Brain microvascular endothelial cell (primary cell): ENCODE measurements at regions not wholly inside any gene's neighbourhood (a gene's known extent, or its start where the extent isn't known, plus 50 kb on each side); places are given as distances from the start of the nearest gene placed in this dataset.

Experiments used
- DNase-seq: peaks from one replicate; pipeline ENCODE4 v3.0.0-alpha.2; 2020
- H3K27ac ChIP-seq: fragments of 250-450 bp; sonication (Bioruptor Pico); 2 replicates; pipeline ENCODE4 v1.5.1; 2020; ENCODE audit warnings: mild to moderate bottlenecking, moderate library complexity
- H3K27me3 ChIP-seq: fragments of 250-450 bp; sonication (Bioruptor Pico); replicated peaks from 2 replicates; pipeline ENCODE4 v1.5.1; 2020; ENCODE audit warnings: mild to moderate bottlenecking
- H3K36me3 ChIP-seq: fragments of 250-450 bp; sonication (Bioruptor Pico); replicated peaks from 2 replicates; pipeline ENCODE4 v1.5.1; 2020; ENCODE audit warnings: mild to moderate bottlenecking
- H3K4me3 ChIP-seq: 2 replicates; pipeline ENCODE4 v1.5.1; 2011; ENCODE audit warnings: low read depth, mild to moderate bottlenecking, control low read depth, low read length, moderate library complexity
- CTCF ChIP-seq: IDR thresholded peaks from 2 replicates; pipeline ENCODE4 v1.5.1; 2011; ENCODE audit warnings: low read depth, mild to moderate bottlenecking, moderate library complexity, low read length, control low read depth, inconsistent platforms; ENCODE audit errors: missing control alignments
- in situ Hi-C: cut with HindIII; loops from 2 replicates; pipeline ENCODE4 v1.10.0; 2017; ENCODE audit warnings: low sequenced_read_pairs, low pct_ligation_motif_present

- no peak for TF ChIP-seq CTCF
- Histone ChIP-seq H3K27ac (no peak overlapping the region), H3K36me3 (no peaks in the 10 kb centered on the region), H3K27me3 (no peaks in the 10 kb centered on the region), H3K4me3 (no peak overlapping the region)
- DNase-seq = no peak
- in situ Hi-C loops = no loop called here
Measured at GRCh38 chr2:215604606-215605005, 168.7 kb upstream of the FN1 start.

GRCh38 chr2:215603440-215603839, 167.6 kb upstream of the FN1 start:
- no peak for DNase-seq
- Histone ChIP-seq H3K27ac (no peak overlapping the region), H3K4me3 (no peak overlapping the region), H3K27me3 (no peaks in the 10 kb centered on the region), H3K36me3 (no peaks in the 10 kb centered on the region)
- TF ChIP-seq CTCF = no peak
- in situ Hi-C loops = no loop called here

GRCh38 chr2:215602997-215603396, 167.1 kb upstream of the FN1 start:
- Histone ChIP-seq H3K36me3 (no peaks in the 10 kb centered on the region), H3K27me3 (no peaks in the 10 kb centered on the region), H3K27ac (no peak overlapping the region), H3K4me3 (no peak overlapping the region)
- TF ChIP-seq CTCF = no peak
- in situ Hi-C loops = no loop called here
- no peak for DNase-seq

GRCh38 chr2:215601990-215602721, 166.3 kb upstream of the FN1 start:
- in situ Hi-C loops = no loop called here
- Histone ChIP-seq H3K27ac (no peak overlapping the region), H3K4me3 (no peak overlapping the region), H3K36me3 (no peaks in the 10 kb centered on the region), H3K27me3 (no peaks in the 10 kb centered on the region)
- no peak for DNase-seq
- TF ChIP-seq CTCF = no peak

GRCh38 chr2:215601526-215601925, 165.7 kb upstream of the FN1 start:
- no peak for TF ChIP-seq CTCF
- Histone ChIP-seq H3K4me3 (no peak overlapping the region), H3K36me3 (no peaks in the 10 kb centered on the region), H3K27me3 (no peaks in the 10 kb centered on the region), H3K27ac (no peak overlapping the region)
- DNase-seq = no peak
- in situ Hi-C loops = no loop called here
